DND-41 (cell line): ENCODE measurements at regions not wholly inside any gene's neighbourhood (a gene's known extent, or its start where the extent isn't known, plus 50 kb on each side); places are given as distances from the start of the nearest gene placed in this dataset.

ENCODE experiments used
- ATAC-seq: fragments of 200-7000 bp; cut with Tn5 transposase; 3 replicates; pipeline ENCODE4 v1.9.1; 2021; ENCODE audit warnings: low read depth; ENCODE audit not compliant: insufficient read depth
- DNase-seq: peaks from one replicate; pipeline ENCODE4 v3.0.0-alpha.2; 2020
- H2AFZ ChIP-seq: 2 replicates; pipeline ENCODE4 v1.6.0; 2012; ENCODE audit warnings: low read depth, low read length
- H3K27ac ChIP-seq: 2 replicates; pipeline ENCODE4 v1.5.1; 2012; ENCODE audit warnings: low read length, inconsistent platforms
- H3K27me3 ChIP-seq: fragments of 200-600 bp; sonication (generic); 2 replicates; pipeline ENCODE4 v1.6.0; 2012; ENCODE audit warnings: low read length, mild to moderate bottlenecking, inconsistent platforms; ENCODE audit not compliant: insufficient read depth, poor library complexity
- H3K36me3 ChIP-seq: 2 replicates; pipeline ENCODE4 v1.5.1; 2012; ENCODE audit warnings: low read length, inconsistent platforms; ENCODE audit not compliant: insufficient read depth
- H3K4me1 ChIP-seq: 2 replicates; pipeline ENCODE4 v1.5.1; 2012; ENCODE audit warnings: mild to moderate bottlenecking, low read length; ENCODE audit not compliant: insufficient read depth
- H3K4me2 ChIP-seq: 2 replicates; pipeline ENCODE4 v1.6.0; 2012; ENCODE audit warnings: mild to moderate bottlenecking, moderate library complexity, low read length, inconsistent platforms; ENCODE audit not compliant: insufficient read depth
- H3K4me3 ChIP-seq, 2 experiments: fragments of 200-600 bp in 1 of 2; shearing (Covaris generic) in 1 of 2; 2 replicates each; pipeline ENCODE4 v1.5.1; 2012 to 2016; ENCODE audit warnings: inconsistent platforms in 2 of 2, low read length in 2 of 2, mild to moderate bottlenecking in 2 of 2, low read depth in 1 of 2, moderate library complexity in 1 of 2
- H3K79me2 ChIP-seq: 2 replicates; pipeline ENCODE4 v1.6.0; 2012; ENCODE audit warnings: low read length, inconsistent platforms; ENCODE audit not compliant: insufficient read depth
- H3K9ac ChIP-seq: 2 replicates; pipeline ENCODE4 v1.6.0; 2012; ENCODE audit warnings: low read depth, mild to moderate bottlenecking, inconsistent platforms, low read length, moderate library complexity
- H3K9me3 ChIP-seq: 2 replicates; pipeline ENCODE4 v1.5.1; 2012; ENCODE audit warnings: low read length, moderate library complexity, mild to moderate bottlenecking, inconsistent platforms; ENCODE audit not compliant: insufficient read depth, severe bottlenecking
- H4K20me1 ChIP-seq: 2 replicates; pipeline ENCODE4 v1.6.0; 2012; ENCODE audit warnings: low read length; ENCODE audit not compliant: insufficient read depth
- CTCF ChIP-seq: IDR thresholded peaks from 2 replicates; pipeline ENCODE4 v1.5.1; 2012; ENCODE audit warnings: borderline replicate concordance, low read length, moderate library complexity, mild to moderate bottlenecking; ENCODE audit not compliant: poor library complexity, severe bottlenecking; ENCODE audit errors: extremely low read depth
- EZH2 ChIP-seq: IDR thresholded peaks from 3 replicates; pipeline ENCODE4 v1.6.1; 2012; ENCODE audit warnings: borderline replicate concordance, low read depth, mild to moderate bottlenecking, moderate library complexity, low read length, inconsistent platforms; ENCODE audit not compliant: severe bottlenecking

GRCh38 chr12:65628061-65628460 lies 196.2 kb upstream of the HMGA2 start:
- H3K4me2 ChIP-seq, result no peak overlapping the region
- H3K27ac ChIP-seq, result no peak overlapping the region
- H3K9ac ChIP-seq, result no peak overlapping the region
- H3K9me3 ChIP-seq, result no peaks in the 10 kb centered on the region
- TF ChIP-seq CTCF (no peak), EZH2 (no peak)
- H3K27me3 ChIP-seq, result no peaks in the 10 kb centered on the region
- no peaks in the 10 kb centered on the region for H3K36me3 ChIP-seq
- no peak for DNase-seq
- no peaks in the 10 kb centered on the region for H3K79me2 ChIP-seq
- no peaks in the 10 kb centered on the region for H4K20me1 ChIP-seq
- H2AFZ ChIP-seq, result no peak overlapping the region
- no peak overlapping the region for H3K4me3 ChIP-seq
- H3K4me1 ChIP-seq, result no peaks in the 10 kb centered on the region
- no peak for ATAC-seq

GRCh38 chr12:65630555-65630954 lies 193.7 kb upstream of the HMGA2 start:
- H3K27ac ChIP-seq, result no peak overlapping the region
- H3K4me1 ChIP-seq, result no peaks in the 10 kb centered on the region
- DNase-seq, result no peak
- H3K4me2 ChIP-seq, result no peak overlapping the region
- no peak overlapping the region for H2AFZ ChIP-seq
- no peak for ATAC-seq
- no peak overlapping the region for H3K4me3 ChIP-seq
- H3K27me3 ChIP-seq, result no peaks in the 10 kb centered on the region
- no peaks in the 10 kb centered on the region for H3K9me3 ChIP-seq
- H4K20me1 ChIP-seq, result no peaks in the 10 kb centered on the region
- no peak overlapping the region for H3K9ac ChIP-seq
- H3K79me2 ChIP-seq, result no peaks in the 10 kb centered on the region
- H3K36me3 ChIP-seq, result no peaks in the 10 kb centered on the region
- TF ChIP-seq EZH2 (no peak), CTCF (no peak)

GRCh38 chr12:65631621-65632111 lies 192.6 kb upstream of the HMGA2 start:
- Histone ChIP-seq H3K79me2 (no peaks in the 10 kb centered on the region), H3K4me2 (no peak overlapping the region), H4K20me1 (no peaks in the 10 kb centered on the region), H3K27ac (no peak overlapping the region), H3K4me1 (no peaks in the 10 kb centered on the region), H3K9ac (no peak overlapping the region), H3K36me3 (no peaks in the 10 kb centered on the region), H3K4me3 (no peak overlapping the region), H2AFZ (no peak overlapping the region), H3K27me3 (no peaks in the 10 kb centered on the region), H3K9me3 (no peaks in the 10 kb centered on the region)
- TF ChIP-seq EZH2, result no peak
- no peak for TF ChIP-seq CTCF
- no peak for DNase-seq
- ATAC-seq, result no peak
